H1 (cell line): ENCODE measurements at regions not wholly inside any gene's neighbourhood (a gene's known extent, or its start where the extent isn't known, plus 50 kb on each side); places are given as distances from the start of the nearest gene placed in this dataset.

Experiments
- CTCF ChIA-PET: fragments of 300-600 bp; sonication (Branson Sonifier 250); formaldehyde crosslinking; loops from one replicate; lab custom pipeline; 2021; ENCODE audit not compliant: partially characterized antibody; lab: Charles Lee
- POLR2A ChIA-PET: fragments of 300-600 bp; sonication (Branson Sonifier 250); formaldehyde crosslinking; loops from one replicate; lab custom pipeline; 2021; ENCODE audit warnings: inconsistent platforms; ENCODE audit not compliant: partially characterized antibody; lab: Charles Lee
- DNase-seq, 2 experiments: peaks; one replicate each; pipeline versions ENCODE4 v3.0.0 to v3.0.0-alpha.2; 2010 to 2022; ENCODE audit warnings: low spot score in 2 of 2, low read depth in 1 of 2, mixed read lengths in 1 of 2
- FAIRE-seq: peaks from 2 replicates; lab custom pipeline; 2011; peaks lifted over from hg19 to GRCh38; lab: Jason Lieb, UNC
- H2AFZ ChIP-seq: 2 replicates; pipeline ENCODE4 v1.8.1; 2012; ENCODE audit warnings: low read length, inconsistent platforms
- H2AK5ac ChIP-seq: 2 replicates; pipeline ENCODE4 v1.6.1; 2013; ENCODE audit warnings: low read depth, low read length
- H2BK120ac ChIP-seq: replicated peaks from 2 replicates; pipeline ENCODE3; 2013; ENCODE audit warnings: low read depth, low read length, inconsistent platforms
- H2BK12ac ChIP-seq: 2 replicates; pipeline ENCODE4 v1.6.1; 2013; ENCODE audit warnings: low read depth, low read length
- H2BK15ac ChIP-seq: 2 replicates; pipeline ENCODE4 v1.6.1; 2013; ENCODE audit warnings: low read length
- H2BK20ac ChIP-seq: 2 replicates; pipeline ENCODE4 v1.6.1; 2013; ENCODE audit warnings: low read length
- H2BK5ac ChIP-seq: 2 replicates; pipeline ENCODE4 v1.6.1; 2013; ENCODE audit warnings: low read depth, low read length
- H3K14ac ChIP-seq: 2 replicates; pipeline ENCODE4 v1.6.1; 2013; ENCODE audit warnings: inconsistent platforms; ENCODE audit not compliant: insufficient read length
- H3K18ac ChIP-seq: 2 replicates; pipeline ENCODE4 v1.6.1; 2013; ENCODE audit warnings: low read length; ENCODE audit errors: extremely low read depth
- H3K23ac ChIP-seq: 2 replicates; pipeline ENCODE4 v1.6.1; 2013; ENCODE audit warnings: inconsistent platforms; ENCODE audit not compliant: insufficient read length
- H3K23me2 ChIP-seq: 2 replicates; pipeline ENCODE4 v1.6.1; 2013; ENCODE audit warnings: low read depth, low read length
- H3K27ac ChIP-seq: 2 replicates; pipeline ENCODE4 v1.6.1; 2011; ENCODE audit warnings: low read depth, low read length, inconsistent platforms
- H3K27me3 ChIP-seq, 4 experiments: replicated peaks in 1 of 4; 1 replicate in 1 of 4; 2 replicates in 3 of 4; pipeline versions ENCODE4 v1.6.1 to v1.8.1; 2011 to 2013; ENCODE audit warnings: low read length in 3 of 4, mild to moderate bottlenecking in 3 of 4, inconsistent platforms in 2 of 4, mixed read lengths in 2 of 4, moderate library complexity in 1 of 4; ENCODE audit not compliant: control insufficient read depth in 3 of 4, insufficient read depth in 3 of 4; ENCODE audit errors: extremely low read depth in 1 of 4
- H3K36me3 ChIP-seq, 4 experiments: 2 replicates each; pipeline versions ENCODE4 v1.6.1 to v1.8.1; 2011 to 2013; ENCODE audit warnings: mild to moderate bottlenecking in 4 of 4, low read length in 3 of 4, moderate library complexity in 2 of 4, control low read depth in 1 of 4, inconsistent platforms in 1 of 4; ENCODE audit not compliant: insufficient read depth in 4 of 4, control insufficient read depth in 2 of 4
- H3K4ac ChIP-seq: replicated peaks from 2 replicates; pipeline ENCODE3; 2013; ENCODE audit warnings: low read length, low read depth, mixed read lengths, inconsistent platforms; ENCODE audit not compliant: insufficient read length
- H3K4me1 ChIP-seq, 4 experiments: replicated peaks in 1 of 4; 1 replicate in 1 of 4; 2 replicates in 3 of 4; pipeline versions ENCODE4 v1.6.1 to v1.8.1; 2011 to 2013; ENCODE audit warnings: low read length in 3 of 4, inconsistent platforms in 2 of 4, mixed read lengths in 1 of 4; ENCODE audit not compliant: insufficient read depth in 4 of 4, control insufficient read depth in 3 of 4
- H3K4me2 ChIP-seq, 2 experiments: 2 replicates each; pipeline versions ENCODE4 v1.6.1 to v1.8.1; 2011 to 2013; ENCODE audit warnings: low read depth in 2 of 2, low read length in 2 of 2, control low read depth in 1 of 2, inconsistent platforms in 1 of 2, mild to moderate bottlenecking in 1 of 2; ENCODE audit not compliant: insufficient read depth in 1 of 2
- H3K4me3 ChIP-seq, 4 experiments: fragments of 200-600, 300-600 bp in 1 of 4; sonication (generic), shearing (Covaris generic), sonication (Bioruptor Twin) in 1 of 4; 2 replicates each; pipeline versions ENCODE4 v1.5.1 to v1.8.1; 2011 to 2016; ENCODE audit warnings: low read length in 4 of 4, low read depth in 3 of 4, control low read depth in 2 of 4, inconsistent platforms in 2 of 4, mild to moderate bottlenecking in 2 of 4, mixed read lengths in 1 of 4, moderate library complexity in 1 of 4; ENCODE audit not compliant: insufficient read depth in 2 of 4; ENCODE audit errors: extremely low read depth in 1 of 4
- H3K56ac ChIP-seq: replicated peaks from 2 replicates; pipeline ENCODE3; 2013; ENCODE audit warnings: low read depth, mild to moderate bottlenecking, mixed read lengths, low read length, inconsistent platforms; ENCODE audit not compliant: insufficient read length
- H3K79me1 ChIP-seq: 2 replicates; pipeline ENCODE4 v1.6.1; 2013; ENCODE audit warnings: low read depth, low read length, control low read depth
- H3K79me2 ChIP-seq, 2 experiments: 2 replicates each; pipeline versions ENCODE4 v1.6.1 to v1.8.1; 2012 to 2013; ENCODE audit warnings: low read length in 2 of 2, mild to moderate bottlenecking in 2 of 2, inconsistent platforms in 1 of 2; ENCODE audit not compliant: insufficient read depth in 2 of 2, control insufficient read depth in 1 of 2
- H3K9ac ChIP-seq, 4 experiments: replicated peaks in 1 of 4; 1 replicate in 1 of 4; 2 replicates in 3 of 4; pipeline versions ENCODE4 v1.6.1 to v1.8.1; 2011 to 2013; ENCODE audit warnings: low read depth in 3 of 4, low read length in 3 of 4, control low read depth in 2 of 4, mild to moderate bottlenecking in 2 of 4, moderate library complexity in 2 of 4, inconsistent platforms in 1 of 4; ENCODE audit errors: extremely low read depth in 1 of 4
- H3K9me3 ChIP-seq, 2 experiments: 2 replicates each; pipeline versions ENCODE4 v1.6.1 to v1.8.1; 2012 to 2013; ENCODE audit warnings: mild to moderate bottlenecking in 2 of 2, moderate library complexity in 2 of 2, control low read depth in 1 of 2, inconsistent platforms in 1 of 2, low read depth in 1 of 2, low read length in 1 of 2, mixed read lengths in 1 of 2; ENCODE audit not compliant: insufficient read depth in 2 of 2
- H4K20me1 ChIP-seq, 2 experiments: replicated peaks in 1 of 2; 2 replicates each; pipeline versions ENCODE3 to v1.8.1; 2011 to 2013; ENCODE audit warnings: inconsistent platforms in 2 of 2, low read length in 2 of 2, mild to moderate bottlenecking in 1 of 2; ENCODE audit not compliant: insufficient read depth in 2 of 2, control insufficient read depth in 1 of 2
- H4K5ac ChIP-seq: 2 replicates; pipeline ENCODE4 v1.6.1; 2013; ENCODE audit warnings: low read length, low read depth, mixed read lengths, inconsistent platforms; ENCODE audit not compliant: insufficient read length
- H4K8ac ChIP-seq: 2 replicates; pipeline ENCODE4 v1.8.0; 2013; ENCODE audit warnings: mild to moderate bottlenecking, moderate library complexity, low read length, inconsistent platforms; ENCODE audit not compliant: insufficient read depth; ENCODE audit errors: extremely low read depth
- H4K91ac ChIP-seq: replicated peaks from 2 replicates; pipeline ENCODE3; 2013; ENCODE audit warnings: low read length, mixed read lengths, inconsistent platforms; ENCODE audit not compliant: insufficient read length
- BACH1 ChIP-seq: IDR thresholded peaks from 2 replicates; pipeline ENCODE4 v1.6.1; 2012; ENCODE audit warnings: low read length, improper control_type of control experiment
- CEBPB ChIP-seq: IDR thresholded peaks from 2 replicates; pipeline ENCODE4 v1.6.1; 2012; ENCODE audit warnings: low read depth, low read length
- EP300 ChIP-seq, 2 experiments: IDR thresholded peaks; 1 replicate in 1 of 2; 2 replicates in 1 of 2; pipeline ENCODE4 v1.6.1; 2011 to 2012; ENCODE audit warnings: low read depth in 2 of 2, low read length in 2 of 2, mild to moderate bottlenecking in 2 of 2, borderline replicate concordance in 1 of 2, inconsistent platforms in 1 of 2, moderate library complexity in 1 of 2
- GABPA ChIP-seq: IDR thresholded peaks from 2 replicates; pipeline ENCODE4 v1.6.1; 2011; ENCODE audit warnings: mild to moderate bottlenecking, low read length, moderate library complexity, borderline replicate concordance; ENCODE audit not compliant: insufficient read depth
- KDM1A ChIP-seq: fragments of 200-600, 300-600 bp; sonication (generic); IDR thresholded peaks from 2 replicates; pipeline ENCODE4 v1.7.1; 2016; ENCODE audit warnings: mild to moderate bottlenecking, low read length, borderline replicate concordance
- PHF8 ChIP-seq: fragments of 200-600 bp; sonication (generic); conservative IDR thresholded peaks from 2 replicates; pipeline ENCODE4 v1.7.1; 2012; ENCODE audit warnings: low read depth, mild to moderate bottlenecking, inconsistent platforms, low read length, moderate library complexity
- POLR2AphosphoS5 ChIP-seq: IDR thresholded peaks from 2 replicates; pipeline ENCODE4 v1.6.1; 2011; ENCODE audit warnings: low read depth, low read length
- RNF2 ChIP-seq: fragments of 200-900, 300-1000 bp; sonication (generic); IDR thresholded peaks from 2 replicates; pipeline ENCODE4 v1.7.1; 2016; ENCODE audit warnings: borderline replicate concordance, low read depth, mild to moderate bottlenecking, antibody characterized with exemption, low read length; ENCODE audit not compliant: poor library complexity, severe bottlenecking; ENCODE audit errors: missing control alignments
- RXRA ChIP-seq: IDR thresholded peaks from 2 replicates; pipeline ENCODE4 v1.6.1; 2011; ENCODE audit warnings: low read depth, mild to moderate bottlenecking, low read length, moderate library complexity; ENCODE audit not compliant: insufficient read depth
- SAP30 ChIP-seq: fragments of 300-600 bp; sonication (generic); IDR thresholded peaks from 2 replicates; pipeline ENCODE4 v1.7.1; 2012; ENCODE audit warnings: low read length, moderate library complexity, mild to moderate bottlenecking, inconsistent platforms; ENCODE audit not compliant: insufficient read depth, insufficient replicate concordance
- SP4 ChIP-seq: IDR thresholded peaks from 2 replicates; pipeline ENCODE4 v1.6.1; 2012; ENCODE audit warnings: low read length, inconsistent platforms
- TCF12 ChIP-seq: IDR thresholded peaks from 2 replicates; pipeline ENCODE4 v1.6.1; 2011; ENCODE audit warnings: low read depth, mild to moderate bottlenecking, low read length
- WGBS, 2 experiments: shearing (Covaris generic) in 1 of 2; methylation state at CpG; one replicate each; pipeline versions ENCODE4 v1.1.6 to v1.1.7; 2013 to 2015; ENCODE audit warnings: low lambda C conversion rate in 2 of 2, mixed read lengths in 2 of 2, inconsistent platforms in 1 of 2, low coverage in 1 of 2, missing lambda C conversion rate in 1 of 2; ENCODE audit not compliant: insufficient replicate concordance in 2 of 2, insufficient coverage in 1 of 2, insufficient read length in 1 of 2; ENCODE audit errors: extremely low coverage in 1 of 2, missing lambda C conversion rate in 1 of 2; 5-methylcytosine and 5-hydroxymethylcytosine counted together
- TF ChIP-seq, protein P1 (sequence below): IDR thresholded peaks from 2 replicates; pipeline ENCODE4 v1.6.1; 2012; ENCODE audit warnings: inconsistent platforms
- TF ChIP-seq, protein P2 (sequence below): IDR thresholded peaks from 2 replicates; pipeline ENCODE4 v1.6.1; 2011; ENCODE audit warnings: low read depth, mild to moderate bottlenecking, low read length; ENCODE audit not compliant: insufficient read depth

DNA sequence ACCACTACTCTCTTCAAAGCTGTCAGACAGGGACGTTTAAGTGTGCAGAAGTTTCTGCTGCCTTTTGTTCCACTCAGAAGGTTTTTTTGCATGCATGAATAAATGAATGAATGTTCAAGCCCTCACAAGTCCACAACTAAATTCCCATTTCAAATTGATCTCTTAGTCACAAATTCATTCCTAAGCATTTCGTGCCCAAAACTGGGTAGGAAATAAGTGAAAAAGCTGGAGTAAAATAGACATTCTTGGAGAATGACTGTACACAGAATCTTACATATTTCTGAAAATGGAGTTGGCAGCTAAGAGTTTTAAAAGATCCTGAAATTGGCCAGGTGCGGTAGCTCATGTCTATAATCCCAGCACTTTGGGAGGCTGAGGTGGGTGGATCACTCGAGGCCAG, 117.6 kb downstream of the PERP start:
- no peak overlapping the region for H4K8ac ChIP-seq
- no peaks in the 10 kb centered on the region for H3K23me2 ChIP-seq
- no peak overlapping the region for H3K9ac ChIP-seq
- H4K91ac ChIP-seq = no peak overlapping the region
- H2BK5ac ChIP-seq = no peak overlapping the region
- H2AFZ ChIP-seq = no peak overlapping the region
- no peak for FAIRE-seq
- H2AK5ac ChIP-seq = no peak overlapping the region
- no peaks in the 10 kb centered on the region for H3K36me3 ChIP-seq
- no peaks in the 10 kb centered on the region for H3K27me3 ChIP-seq
- H3K79me2 ChIP-seq = no peaks in the 10 kb centered on the region
- no peaks in the 10 kb centered on the region for H3K9me3 ChIP-seq
- ChIA-PET CTCF (interaction anchor here (0.6 to 2.7 kb wide), 7 partner anchors 9 to 905 kb away, joined by 3 to 15 read pairs (median 4); no protein-coding TSS in a partner anchor), POLR2A (no interaction called here)
- no peak overlapping the region for H2BK20ac ChIP-seq
- no peak overlapping the region for H4K5ac ChIP-seq
- no peak overlapping the region for H3K4me3 ChIP-seq
- H2BK15ac ChIP-seq = no peak overlapping the region
- WGBS, 2 experiments = 91% methylated on average over 4 of the region's 4 CpGs; no CpG with 5 or more reads in 1 of the 2 experiments
- no peak for DNase-seq
- no peaks in the 10 kb centered on the region for H3K4me1 ChIP-seq
- no peak overlapping the region for H3K23ac ChIP-seq
- H2BK120ac ChIP-seq = no peak overlapping the region
- H3K14ac ChIP-seq = no peak overlapping the region
- no peak overlapping the region for H3K27ac ChIP-seq
- H3K56ac ChIP-seq = no peak overlapping the region
- no peak overlapping the region for H3K4ac ChIP-seq
- H3K4me2 ChIP-seq = no peak overlapping the region
- H3K79me1 ChIP-seq = no peaks in the 10 kb centered on the region
- no peak overlapping the region for H3K18ac ChIP-seq
- H2BK12ac ChIP-seq = no peak overlapping the region
- no peaks in the 10 kb centered on the region for H4K20me1 ChIP-seq
- TF ChIP-seq RNF2 (no peak), TCF12 (no peak), EP300 (IDR thresholded peaks at IDR 0.05; ENCODE audit: borderline replicate concordance in 1 of 2, low read depth in 2 of 2, low read length in 2 of 2) (no peak), GABPA (no peak), PHF8 (no peak), RXRA (no peak), SP4 (no peak), SAP30 (no peak), KDM1A (no peak), CEBPB (no peak), BACH1 (no peak), POLR2AphosphoS5 (no peak)
- TF ChIP-seq, protein P1, sequence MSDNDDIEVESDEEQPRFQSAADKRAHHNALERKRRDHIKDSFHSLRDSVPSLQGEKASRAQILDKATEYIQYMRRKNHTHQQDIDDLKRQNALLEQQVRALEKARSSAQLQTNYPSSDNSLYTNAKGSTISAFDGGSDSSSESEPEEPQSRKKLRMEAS = no peak
- TF ChIP-seq, protein P2, sequence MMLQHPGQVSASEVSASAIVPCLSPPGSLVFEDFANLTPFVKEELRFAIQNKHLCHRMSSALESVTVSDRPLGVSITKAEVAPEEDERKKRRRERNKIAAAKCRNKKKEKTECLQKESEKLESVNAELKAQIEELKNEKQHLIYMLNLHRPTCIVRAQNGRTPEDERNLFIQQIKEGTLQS = no peak
